ENCODE measurements at regions not wholly inside any gene's neighbourhood (a gene's known extent, or its start where the extent isn't known, plus 50 kb on each side); places are given as distances from the start of the nearest gene placed in this dataset.

DNA sequence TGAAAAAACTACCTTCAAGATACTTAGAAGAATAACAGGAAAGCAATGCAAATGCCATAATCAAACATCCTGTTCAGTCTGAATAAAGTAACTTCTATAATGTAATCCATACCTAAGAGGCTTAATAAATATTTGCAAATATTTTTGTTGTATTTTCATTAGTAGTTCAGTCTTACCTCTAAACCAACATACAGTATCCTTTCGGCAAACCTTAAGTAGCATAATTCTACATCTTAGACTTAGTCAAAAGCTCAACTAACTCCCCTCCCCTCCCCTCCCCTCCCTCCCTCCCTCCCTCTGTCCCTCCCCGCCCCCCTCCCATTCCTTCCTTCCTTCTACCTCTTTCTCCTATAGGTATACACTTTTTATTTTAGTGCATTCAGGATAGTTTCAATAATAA, 1373.2 kb downstream of the SUCLG1 start:
- TF ChIP-seq, protein P1, sequence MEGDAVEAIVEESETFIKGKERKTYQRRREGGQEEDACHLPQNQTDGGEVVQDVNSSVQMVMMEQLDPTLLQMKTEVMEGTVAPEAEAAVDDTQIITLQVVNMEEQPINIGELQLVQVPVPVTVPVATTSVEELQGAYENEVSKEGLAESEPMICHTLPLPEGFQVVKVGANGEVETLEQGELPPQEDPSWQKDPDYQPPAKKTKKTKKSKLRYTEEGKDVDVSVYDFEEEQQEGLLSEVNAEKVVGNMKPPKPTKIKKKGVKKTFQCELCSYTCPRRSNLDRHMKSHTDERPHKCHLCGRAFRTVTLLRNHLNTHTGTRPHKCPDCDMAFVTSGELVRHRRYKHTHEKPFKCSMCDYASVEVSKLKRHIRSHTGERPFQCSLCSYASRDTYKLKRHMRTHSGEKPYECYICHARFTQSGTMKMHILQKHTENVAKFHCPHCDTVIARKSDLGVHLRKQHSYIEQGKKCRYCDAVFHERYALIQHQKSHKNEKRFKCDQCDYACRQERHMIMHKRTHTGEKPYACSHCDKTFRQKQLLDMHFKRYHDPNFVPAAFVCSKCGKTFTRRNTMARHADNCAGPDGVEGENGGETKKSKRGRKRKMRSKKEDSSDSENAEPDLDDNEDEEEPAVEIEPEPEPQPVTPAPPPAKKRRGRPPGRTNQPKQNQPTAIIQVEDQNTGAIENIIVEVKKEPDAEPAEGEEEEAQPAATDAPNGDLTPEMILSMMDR (IDR thresholded peaks at IDR 0.05; ENCODE audit: low read length): no peak
- TF ChIP-seq EZH2 (IDR thresholded peaks at IDR 0.05; ENCODE audit: borderline replicate concordance, low read length): no peak
